Endothelial cell of umbilical vein (primary cell): ENCODE measurements at regions not wholly inside any gene's neighbourhood (a gene's known extent, or its start where the extent isn't known, plus 50 kb on each side); places are given as distances from the start of the nearest gene placed in this dataset.
"Not testable (repeated sequence)": the region's sequence is repeated elsewhere in the genome, so short reads cannot be mapped to it uniquely, and the experiment has no call there.

Source experiments
- POLR2A ChIP-seq: IDR thresholded peaks from 2 replicates; pipeline ENCODE4 v1.6.1; 2012; ENCODE audit warnings: low read depth, mild to moderate bottlenecking, control low read depth, low read length
- POLR2AphosphoS5 ChIP-seq: IDR thresholded peaks from 2 replicates; pipeline ENCODE4 v1.6.1; 2012; ENCODE audit warnings: low read depth, mild to moderate bottlenecking, control low read depth, low read length, moderate library complexity; ENCODE audit not compliant: insufficient read depth

GRCh38 chr5:9752670-9753069, 122.5 kb upstream of the TAS2R1 start:
- TF ChIP-seq POLR2A, POLR2AphosphoS5: not testable (repeated sequence)
